Neural progenitor cell (in vitro differentiated cells): ENCODE measurements at regions not wholly inside any gene's neighbourhood (a gene's known extent, or its start where the extent isn't known, plus 50 kb on each side); places are given as distances from the start of the nearest gene placed in this dataset.

Experiments
- EZH2 ChIP-seq: fragments of 200-600 bp; sonication (generic); IDR thresholded peaks from 2 replicates; pipeline ENCODE4 v1.6.1; 2017; ENCODE audit warnings: antibody characterized with exemption, mild to moderate bottlenecking, moderate library complexity
- TF ChIP-seq, protein P1 (sequence below): fragments of 200-600 bp; sonication (generic); IDR thresholded peaks from 2 replicates; pipeline ENCODE4 v1.5.1; 2017; ENCODE audit warnings: antibody characterized with exemption, mild to moderate bottlenecking

- no peak for TF ChIP-seq EZH2
- TF ChIP-seq, protein P1, sequence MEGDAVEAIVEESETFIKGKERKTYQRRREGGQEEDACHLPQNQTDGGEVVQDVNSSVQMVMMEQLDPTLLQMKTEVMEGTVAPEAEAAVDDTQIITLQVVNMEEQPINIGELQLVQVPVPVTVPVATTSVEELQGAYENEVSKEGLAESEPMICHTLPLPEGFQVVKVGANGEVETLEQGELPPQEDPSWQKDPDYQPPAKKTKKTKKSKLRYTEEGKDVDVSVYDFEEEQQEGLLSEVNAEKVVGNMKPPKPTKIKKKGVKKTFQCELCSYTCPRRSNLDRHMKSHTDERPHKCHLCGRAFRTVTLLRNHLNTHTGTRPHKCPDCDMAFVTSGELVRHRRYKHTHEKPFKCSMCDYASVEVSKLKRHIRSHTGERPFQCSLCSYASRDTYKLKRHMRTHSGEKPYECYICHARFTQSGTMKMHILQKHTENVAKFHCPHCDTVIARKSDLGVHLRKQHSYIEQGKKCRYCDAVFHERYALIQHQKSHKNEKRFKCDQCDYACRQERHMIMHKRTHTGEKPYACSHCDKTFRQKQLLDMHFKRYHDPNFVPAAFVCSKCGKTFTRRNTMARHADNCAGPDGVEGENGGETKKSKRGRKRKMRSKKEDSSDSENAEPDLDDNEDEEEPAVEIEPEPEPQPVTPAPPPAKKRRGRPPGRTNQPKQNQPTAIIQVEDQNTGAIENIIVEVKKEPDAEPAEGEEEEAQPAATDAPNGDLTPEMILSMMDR, result no peak
Measured at GRCh38 chr9:17859228-17859627, 280.4 kb downstream of the SH3GL2 start.
